HG03342 (cell line): ENCODE measurements at regions not wholly inside any gene's neighbourhood (a gene's known extent, or its start where the extent isn't known, plus 50 kb on each side); places are given as distances from the start of the nearest gene placed in this dataset.
"Not testable (repeated sequence)": the region's sequence is repeated elsewhere in the genome, so short reads cannot be mapped to it uniquely, and the experiment has no call there.

ENCODE experiments used
- ATAC-seq: cut with Tn5 transposase; IDR thresholded peaks from one replicate; pipeline ENCODE4 v1.9.1; 2021; ENCODE audit warnings: mild to moderate bottlenecking, moderate library complexity; ENCODE audit not compliant: unreplicated experiment

GRCh38 chr4:19266566-19266965, 985.1 kb upstream of the SLIT2 start:
- no peak for ATAC-seq

- ATAC-seq: no peak
These were observed 989.2 kb upstream of the SLIT2 start for GRCh38 chr4:19262467-19262866.

- no peak for ATAC-seq
These were observed 991.4 kb upstream of the SLIT2 start for GRCh38 chr4:19260346-19260745.

- no peak for ATAC-seq
These were observed 991.8 kb upstream of the SLIT2 start for GRCh38 chr4:19259920-19260319.

- no peak for ATAC-seq
These were observed 994.9 kb upstream of the SLIT2 start for GRCh38 chr4:19256823-19257222.

GRCh38 chr4:19254486-19254885, 997.2 kb upstream of the SLIT2 start:
- no peak for ATAC-seq

GRCh38 chr4:19248023-19248422, 1003.7 kb upstream of the SLIT2 start:
- no peak for ATAC-seq

GRCh38 chr4:19241895-19242294, 1009.8 kb upstream of the SLIT2 start:
- no peak for ATAC-seq

GRCh38 chr4:19239565-19239964, 1012.1 kb upstream of the SLIT2 start:
- ATAC-seq: no peak

GRCh38 chr4:19236473-19236872, 1015.2 kb upstream of the SLIT2 start:
- no peak for ATAC-seq

- ATAC-seq: no peak
These were observed 1020.7 kb upstream of the SLIT2 start for GRCh38 chr4:19230906-19231545.

GRCh38 chr4:19227701-19228100, 1024.0 kb upstream of the SLIT2 start:
- no peak for ATAC-seq

GRCh38 chr4:19224820-19225219, 1026.9 kb upstream of the SLIT2 start:
- no peak for ATAC-seq

- no peak for ATAC-seq
These were observed 1035.2 kb upstream of the SLIT2 start for GRCh38 chr4:19216476-19216875.

- no peak for ATAC-seq
These were observed 1037.0 kb upstream of the SLIT2 start for GRCh38 chr4:19214591-19215186.

- no peak for ATAC-seq
These were observed 1038.3 kb upstream of the SLIT2 start for GRCh38 chr4:19213388-19213787.

- no peak for ATAC-seq
These were observed 1045.9 kb upstream of the SLIT2 start for GRCh38 chr4:19205853-19206252.

GRCh38 chr4:19197838-19198237, 1053.9 kb upstream of the SLIT2 start:
- ATAC-seq: not testable (repeated sequence)

- ATAC-seq: no peak
These were observed 1056.0 kb upstream of the SLIT2 start for GRCh38 chr4:19195696-19196095.

GRCh38 chr4:19194672-19195071, 1057.0 kb upstream of the SLIT2 start:
- ATAC-seq: no peak

- no peak for ATAC-seq
These were observed 1058.3 kb upstream of the SLIT2 start for GRCh38 chr4:19193274-19193981.

GRCh38 chr4:19191979-19192650, 1059.6 kb upstream of the SLIT2 start:
- no peak for ATAC-seq
